Left lung (tissue), 4 donors: ENCODE measurements at regions not wholly inside any gene's neighbourhood (a gene's known extent, or its start where the extent isn't known, plus 50 kb on each side); places are given as distances from the start of the nearest gene placed in this dataset.

ENCODE experiments used
- ATAC-seq: fragments of 200-7000 bp; cut with Tn5 transposase; one replicate; pipeline ENCODE4 v1.9.1; 2020; ENCODE audit warnings: moderate library complexity
- DNase-seq, 4 donors: peaks; one replicate each; pipeline ENCODE4 v3.0.0-alpha.2; 2013 to 2020
- H3K27ac ChIP-seq, 2 donors: fragments of 200-600 bp; sonication (generic) in 1 of 2; one replicate each; pipeline versions ENCODE4 v1.5.0 to v1.8.0; 2020 to 2021
- H3K27me3 ChIP-seq, 2 donors: fragments of 200-600 bp; sonication (generic) in 1 of 2; one replicate each; pipeline versions ENCODE4 v1.5.0 to v1.8.0; 2020 to 2021
- H3K36me3 ChIP-seq, 2 donors: fragments of 200-600 bp; sonication (generic) in 1 of 2; one replicate each; pipeline versions ENCODE4 v1.5.0 to v1.8.0; 2020 to 2021
- H3K4me1 ChIP-seq, 2 donors: fragments of 200-600 bp; one replicate each; pipeline ENCODE4 v1.8.0; 2021
- H3K4me3 ChIP-seq, 2 donors: fragments of 200-600 bp; sonication (generic) in 1 of 2; one replicate each; pipeline versions ENCODE4 v1.5.0 to v1.8.0; 2020 to 2021; ENCODE audit warnings: mild to moderate bottlenecking in 1 of 2
- H3K9me3 ChIP-seq, 2 donors: fragments of 200-600 bp; sonication (generic) in 1 of 2; one replicate each; pipeline versions ENCODE4 v1.5.0 to v1.8.0; 2020 to 2021
- intact Hi-C, 2 donors: fragments of 100-400 bp; cut with DNase I; formaldehyde crosslinking; loops; one replicate each; pipeline versions ENCODE4 v1.11.2 to v1.14.2; 2022
- TF ChIP-seq, protein P1 (sequence below), 2 donors: fragments of 200-600 bp; sonication (generic) in 1 of 2; IDR thresholded peaks; one replicate each; pipeline versions ENCODE4 v1.5.0 to v1.8.0; 2021; ENCODE audit warnings: antibody characterized with exemption in 2 of 2
- donor health status: DM: no; HTN: yes; CAD: no.
- donor health status: DM: no; HTN: no; CAD: no.

DNA sequence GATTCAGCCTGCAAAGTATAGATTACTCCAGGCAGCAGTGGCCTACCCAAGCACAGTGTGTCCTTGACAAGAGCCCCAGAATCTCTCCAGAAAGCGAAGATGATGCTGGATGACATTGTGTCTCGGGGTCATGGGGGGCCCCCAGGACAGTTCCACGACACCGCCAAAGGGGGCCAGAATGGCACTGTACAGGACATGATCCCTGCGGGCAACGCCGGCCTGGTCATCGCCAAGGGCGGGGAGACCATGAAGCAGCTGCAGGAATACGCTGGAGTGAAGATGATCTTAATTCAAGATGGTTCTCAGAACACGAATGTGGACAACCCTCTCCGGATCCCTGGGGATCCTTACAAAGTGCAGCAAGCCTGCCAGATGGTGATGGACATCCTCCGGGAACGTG, 107.0 kb upstream of the MTAP start:
- intact Hi-C loops = no loop called here
- no peak overlapping the region for H3K4me3 ChIP-seq
- H3K27ac ChIP-seq = no peak overlapping the region
- no peaks in the 10 kb centered on the region for H3K36me3 ChIP-seq
- peaks cover 0 to 13% of the 10 kb centered on the region in 2 donors for H3K9me3 ChIP-seq
- peaks cover 0 to 6% of the 10 kb centered on the region in 2 donors for H3K27me3 ChIP-seq
- DNase-seq (no peak), ATAC-seq (no peak)
- H3K4me1 ChIP-seq = no peaks in the 10 kb centered on the region
- TF ChIP-seq, protein P1, sequence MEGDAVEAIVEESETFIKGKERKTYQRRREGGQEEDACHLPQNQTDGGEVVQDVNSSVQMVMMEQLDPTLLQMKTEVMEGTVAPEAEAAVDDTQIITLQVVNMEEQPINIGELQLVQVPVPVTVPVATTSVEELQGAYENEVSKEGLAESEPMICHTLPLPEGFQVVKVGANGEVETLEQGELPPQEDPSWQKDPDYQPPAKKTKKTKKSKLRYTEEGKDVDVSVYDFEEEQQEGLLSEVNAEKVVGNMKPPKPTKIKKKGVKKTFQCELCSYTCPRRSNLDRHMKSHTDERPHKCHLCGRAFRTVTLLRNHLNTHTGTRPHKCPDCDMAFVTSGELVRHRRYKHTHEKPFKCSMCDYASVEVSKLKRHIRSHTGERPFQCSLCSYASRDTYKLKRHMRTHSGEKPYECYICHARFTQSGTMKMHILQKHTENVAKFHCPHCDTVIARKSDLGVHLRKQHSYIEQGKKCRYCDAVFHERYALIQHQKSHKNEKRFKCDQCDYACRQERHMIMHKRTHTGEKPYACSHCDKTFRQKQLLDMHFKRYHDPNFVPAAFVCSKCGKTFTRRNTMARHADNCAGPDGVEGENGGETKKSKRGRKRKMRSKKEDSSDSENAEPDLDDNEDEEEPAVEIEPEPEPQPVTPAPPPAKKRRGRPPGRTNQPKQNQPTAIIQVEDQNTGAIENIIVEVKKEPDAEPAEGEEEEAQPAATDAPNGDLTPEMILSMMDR (IDR thresholded peaks at IDR 0.05) = no peak

DNA sequence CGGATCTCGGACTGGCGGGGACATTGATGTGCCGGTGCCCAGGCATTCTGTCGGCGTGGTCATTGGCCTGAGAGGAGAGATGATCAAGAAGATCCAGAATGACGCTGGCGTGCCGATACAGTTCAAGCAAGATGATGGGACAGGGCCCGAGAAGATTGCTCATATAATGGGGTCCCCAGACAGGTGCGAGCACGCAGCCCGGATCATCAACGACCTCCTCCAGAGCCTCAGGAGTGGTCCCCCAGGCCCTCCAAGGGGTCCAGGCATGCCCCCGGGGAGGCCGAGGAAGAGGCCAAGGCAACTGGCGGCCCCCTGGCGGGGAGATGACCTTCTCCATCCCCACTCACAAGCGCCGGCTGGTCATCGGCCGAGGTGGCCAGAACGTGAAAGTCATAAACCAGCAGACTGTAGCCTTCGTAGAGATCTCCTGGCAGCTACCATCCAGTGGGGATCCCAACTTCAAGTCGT, 106.5 kb upstream of the MTAP start:
- ATAC-seq (no peak), DNase-seq (peak in 1 of 4 donors; percentile 78)
- Histone ChIP-seq H3K27me3 (peaks cover 0 to 6% of the 10 kb centered on the region in 2 donors), H3K4me1 (no peaks in the 10 kb centered on the region), H3K9me3 (peaks cover 0 to 13% of the 10 kb centered on the region in 2 donors), H3K36me3 (no peaks in the 10 kb centered on the region), H3K4me3 (no peak overlapping the region), H3K27ac (no peak overlapping the region)
- TF ChIP-seq, protein P1 (IDR thresholded peaks at IDR 0.05) = no peak
- intact Hi-C loops = no loop called here

DNA sequence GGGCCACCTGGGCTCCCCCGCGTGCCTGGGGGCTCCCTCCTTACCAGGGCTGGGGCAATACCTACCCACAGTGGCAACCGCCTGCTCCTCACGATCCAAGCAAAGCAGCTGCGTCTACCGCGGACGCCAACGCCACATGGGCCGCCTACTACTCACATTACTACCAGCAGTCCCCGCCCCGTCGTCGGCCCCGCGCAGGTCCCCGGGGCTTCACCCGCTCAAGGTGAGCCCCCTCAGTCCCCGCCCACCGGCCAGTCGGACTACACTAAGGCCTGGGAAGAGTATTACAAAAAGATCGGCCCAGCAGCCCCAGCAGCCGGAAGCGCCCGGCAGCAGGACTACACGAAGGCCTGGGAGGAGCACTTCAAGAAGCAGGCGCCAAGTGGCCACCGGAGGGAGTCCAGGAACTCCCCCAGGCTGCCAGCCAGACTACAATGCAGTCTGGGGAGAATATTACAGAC, 106.0 kb upstream of the MTAP start:
- TF ChIP-seq, protein P1 (IDR thresholded peaks at IDR 0.05) = no peak
- ATAC-seq (no peak), DNase-seq (peak in 1 of 4 donors; percentile 74)
- Histone ChIP-seq H3K27me3 (peaks cover 2 to 6% of the 10 kb centered on the region in 2 donors), H3K9me3 (peaks cover 0 to 13% of the 10 kb centered on the region in 2 donors), H3K4me3 (no peak overlapping the region), H3K36me3 (no peaks in the 10 kb centered on the region), H3K4me1 (no peaks in the 10 kb centered on the region), H3K27ac (no peak overlapping the region)
- intact Hi-C loops = no loop called here

DNA sequence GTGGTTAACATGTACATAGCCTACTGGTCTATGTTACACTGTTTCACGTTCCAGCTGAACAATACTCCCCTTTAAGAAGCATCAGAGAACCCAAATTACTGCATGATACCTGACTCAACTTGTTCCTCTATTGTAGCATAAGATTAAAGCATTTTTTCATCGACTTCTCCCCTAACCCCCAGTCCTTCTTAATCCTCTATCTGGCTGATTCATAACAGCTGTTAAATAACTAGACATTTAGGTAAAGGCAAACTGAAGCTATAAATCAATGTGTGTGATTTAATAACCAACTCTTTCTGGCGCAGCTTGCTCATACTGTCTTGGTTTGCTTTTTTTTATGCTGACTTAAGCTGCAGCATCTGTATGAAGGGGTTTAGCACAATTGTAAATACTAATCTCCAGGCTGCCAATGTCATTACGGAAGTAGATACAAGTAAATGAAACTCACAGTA, 94.2 kb upstream of the MTAP start:
- ATAC-seq (no peak), DNase-seq (no peak)
- Histone ChIP-seq H3K4me1 (no peaks in the 10 kb centered on the region), H3K9me3 (no peaks in the 10 kb centered on the region), H3K27ac (no peak overlapping the region), H3K36me3 (no peaks in the 10 kb centered on the region), H3K27me3 (peaks cover 8 to 45% of the 10 kb centered on the region in 2 donors), H3K4me3 (no peak overlapping the region)
- intact Hi-C loops = loop anchor here in 1 of 2 donors (10.0 kb wide), 1 partner anchor 77 kb away; no protein-coding TSS in a partner anchor
- TF ChIP-seq, protein P1 (IDR thresholded peaks at IDR 0.05) = no peak

DNA sequence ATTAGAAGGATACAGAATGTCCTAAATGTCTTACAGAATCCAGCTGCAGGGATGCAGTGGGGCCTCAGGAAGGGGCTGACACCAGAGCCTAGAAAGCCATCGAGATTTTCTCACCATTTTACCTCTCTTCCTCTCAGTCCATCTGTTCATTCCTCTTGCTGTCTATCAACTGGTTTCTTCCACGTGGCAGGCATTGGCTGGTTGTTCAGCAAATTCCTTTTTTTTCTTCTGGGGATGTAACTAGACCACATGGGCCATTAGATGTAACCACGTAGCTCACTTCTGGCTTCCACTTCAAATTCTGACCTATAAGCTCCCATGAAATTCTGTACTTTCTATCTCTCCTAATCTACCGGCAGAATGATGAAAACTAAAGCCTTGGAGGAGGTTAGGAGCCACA, 93.6 kb upstream of the MTAP start:
- H3K27me3 ChIP-seq = peaks cover 8 to 44% of the 10 kb centered on the region in 2 donors

More for the DNA sequence above, 93.6 kb upstream of the MTAP start:
- DNase-seq = no peak
- Histone ChIP-seq H3K4me3 (no peak overlapping the region), H3K36me3 (no peaks in the 10 kb centered on the region), H3K4me1 (no peaks in the 10 kb centered on the region), H3K27ac (no peak overlapping the region), H3K9me3 (no peaks in the 10 kb centered on the region)
- TF ChIP-seq, protein P1 (IDR thresholded peaks at IDR 0.05) = no peak
- intact Hi-C loops = loop anchor here in 1 of 2 donors (10.0 kb wide), 1 partner anchor 76 kb away; no protein-coding TSS in a partner anchor
- ATAC-seq = no peak
